HepG2 (cell line): ENCODE measurements at regions not wholly inside any gene's neighbourhood (a gene's known extent, or its start where the extent isn't known, plus 50 kb on each side); places are given as distances from the start of the nearest gene placed in this dataset.

ENCODE experiments used
- ATAC-seq: fragments of 200-7000 bp; cut with Tn5 transposase; 3 replicates; pipeline ENCODE4 v1.9.1; 2020; ENCODE audit warnings: mild to moderate bottlenecking, moderate library complexity
- BruUV-seq: library from RNA; stranded (reverse); fragments of 400-500 nt; replicated peaks from 2 replicates; lab custom pipeline; 2021; lab: Mats Ljungman, UMichigan
- CTCF ChIA-PET: fragments of 300-600 bp; formaldehyde crosslinking; extraction: SDS; loops from one replicate; lab custom pipeline; 2021; ENCODE audit warnings: low total read pairs, inconsistent platforms, low intra/inter-chr PET ratio; lab: Yijun Ruan, JAX
- POLR2A ChIA-PET: fragments of 350-600 bp; sonication (Branson Sonifier 250); formaldehyde crosslinking; loops from one replicate; lab custom pipeline; 2020; ENCODE audit warnings: antibody characterized with exemption, inconsistent platforms; lab: Yijun Ruan, JAX
- DNase-seq: peaks from one replicate; pipeline ENCODE4 v3.0.0-alpha.2; 2015; ENCODE audit warnings: low spot score
- FAIRE-seq: peaks from 3 replicates; lab custom pipeline; 2011; peaks lifted over from hg19 to GRCh38; lab: Jason Lieb, UNC
- H2AFZ ChIP-seq: one replicate; pipeline ENCODE4 v1.6.1; 2011; ENCODE audit warnings: low read length, inconsistent platforms
- H3K27ac ChIP-seq: fragments of 300-600 bp; 3 replicates; pipeline ENCODE4 v1.8.0; 2011; ENCODE audit warnings: mixed run types, mild to moderate bottlenecking, mixed read lengths, low read length, inconsistent platforms; ENCODE audit not compliant: insufficient read depth; ENCODE audit errors: extremely low read length
- H3K27me3 ChIP-seq, 2 experiments: fragments of 200-600 bp in 1 of 2; 2 replicates in 1 of 2; 3 replicates in 1 of 2; pipeline versions ENCODE4 v1.6.0 to v1.8.0; 2011; ENCODE audit warnings: low read length in 2 of 2, mild to moderate bottlenecking in 2 of 2, moderate library complexity in 2 of 2, inconsistent platforms in 1 of 2; ENCODE audit not compliant: insufficient read depth in 2 of 2, control insufficient read depth in 1 of 2
- H3K36me3 ChIP-seq, 2 experiments: fragments of 200-600 bp in 1 of 2; replicated peaks in 1 of 2; 2 replicates in 1 of 2; 3 replicates in 1 of 2; pipeline versions ENCODE4 v1.5.1 to v1.8.0; 2011; ENCODE audit warnings: low read length in 2 of 2, inconsistent platforms in 1 of 2; ENCODE audit not compliant: insufficient read depth in 2 of 2, control insufficient read depth in 1 of 2
- H3K4me1 ChIP-seq: 2 replicates; pipeline ENCODE4 v1.5.1; 2012; ENCODE audit warnings: low read length, inconsistent platforms; ENCODE audit not compliant: insufficient read depth
- H3K4me2 ChIP-seq: 2 replicates; pipeline ENCODE4 v1.6.0; 2011; ENCODE audit warnings: low read depth, low read length, inconsistent platforms
- H3K4me3 ChIP-seq, 3 experiments: fragments of 200-600 bp in 1 of 3; sonication (generic), shearing (Covaris generic) in 1 of 3; replicated peaks in 1 of 3; 2 replicates each; pipeline ENCODE4 v1.5.1; 2011 to 2016; ENCODE audit warnings: low read length in 3 of 3, inconsistent platforms in 2 of 3, low read depth in 2 of 3, mild to moderate bottlenecking in 2 of 3, control low read depth in 1 of 3, mixed read lengths in 1 of 3; ENCODE audit not compliant: insufficient read depth in 1 of 3
- H3K79me2 ChIP-seq: one replicate; pipeline ENCODE4 v1.6.1; 2011; ENCODE audit warnings: low read length, inconsistent platforms; ENCODE audit not compliant: insufficient read depth
- H3K9ac ChIP-seq: 2 replicates; pipeline ENCODE4 v1.6.0; 2011; ENCODE audit warnings: mild to moderate bottlenecking, low read depth, low read length, inconsistent platforms; ENCODE audit not compliant: insufficient read depth
- H3K9me3 ChIP-seq: 2 replicates; pipeline ENCODE4 v1.5.1; 2012; ENCODE audit warnings: mild to moderate bottlenecking, low read length
- H4K20me1 ChIP-seq: 2 replicates; pipeline ENCODE4 v1.6.0; 2011; ENCODE audit warnings: inconsistent platforms, mild to moderate bottlenecking, low read length, moderate library complexity; ENCODE audit not compliant: insufficient read depth
- NFKBIZ ChIP-seq: IDR thresholded peaks from 2 replicates; pipeline ENCODE4 v1.6.1; 2018; ENCODE audit warnings: missing genetic modification reagents, missing compliant biosample characterization
- STAT5B ChIP-seq: sonication (generic); formaldehyde crosslinking; IDR thresholded peaks from 2 replicates; pipeline ENCODE4 v1.4.0; 2020; ENCODE audit warnings: missing genetic modification reagents
- ZNF235 ChIP-seq: sonication (generic); formaldehyde crosslinking; IDR thresholded peaks from 2 replicates; pipeline ENCODE4 v1.8.1; 2023; ENCODE audit warnings: mild to moderate bottlenecking, missing genetic modification reagents, borderline replicate concordance
- ZNF362 ChIP-seq: sonication (generic); formaldehyde crosslinking; IDR thresholded peaks from 2 replicates; pipeline ENCODE4 v1.4.0; 2020; ENCODE audit warnings: missing genetic modification reagents, mild to moderate bottlenecking, borderline replicate concordance
- ZNF367 ChIP-seq: sonication (generic); formaldehyde crosslinking; IDR thresholded peaks from 2 replicates; pipeline ENCODE4 v1.4.0; 2020; ENCODE audit warnings: missing genetic modification reagents, borderline replicate concordance
- ZNF407 ChIP-seq: sonication (generic); formaldehyde crosslinking; IDR thresholded peaks from one replicate; pipeline ENCODE4 v1.5.1; 2020; ENCODE audit warnings: mild to moderate bottlenecking, missing genetic modification reagents; ENCODE audit errors: not compliant biosample characterization
- ZNF512 ChIP-seq: sonication (generic); formaldehyde crosslinking; IDR thresholded peaks from 2 replicates; pipeline ENCODE4 v1.4.0; 2020; ENCODE audit warnings: mild to moderate bottlenecking, missing genetic modification reagents
- WGBS: methylation state at CpG from one replicate; pipeline ENCODE4 v1.1.6; 2017; ENCODE audit warnings: low lambda C conversion rate; 5-methylcytosine and 5-hydroxymethylcytosine counted together
- in situ Hi-C: cut with HindIII; loops from 2 replicates; pipeline ENCODE4 v1.10.0; 2017; ENCODE audit warnings: low pct_unique_long_range_greater_than_20kb; ENCODE audit not compliant: extremely low pct_ligation_motif_present
- intact Hi-C: fragments of 100-400 bp; cut with micrococcal nuclease; formaldehyde crosslinking; loops from one replicate; pipeline ENCODE4 v1.10.0; 2022; ENCODE audit not compliant: unreplicated experiment
- TF ChIP-seq, protein P1 (sequence below): sonication (generic); formaldehyde crosslinking; IDR thresholded peaks from 2 replicates; pipeline ENCODE4 v1.4.0; 2020; ENCODE audit warnings: missing genetic modification reagents, mild to moderate bottlenecking, borderline replicate concordance

DNA sequence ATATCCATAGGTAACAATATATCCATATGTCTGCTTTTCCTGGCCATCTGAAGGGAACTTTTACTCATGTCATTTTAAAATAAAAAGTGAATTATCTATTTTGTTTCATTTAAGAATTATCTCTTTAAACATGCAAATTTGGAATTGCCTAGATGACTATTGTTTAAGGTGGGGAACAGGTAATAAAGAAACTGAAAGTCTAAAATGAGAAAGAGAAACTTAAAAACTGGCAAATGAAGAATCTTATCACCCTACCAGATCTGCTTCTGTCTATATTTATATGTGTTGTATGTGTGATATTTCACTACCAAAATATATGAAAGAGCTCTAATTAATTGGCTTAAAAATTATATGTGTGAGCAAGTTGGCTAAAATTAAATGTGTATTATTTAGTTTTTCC lies 243.2 kb upstream of the KCNH7 start (continued):
- TF ChIP-seq ZNF407 (CRISPR knock-in tag) = no peak
- no peak for TF ChIP-seq ZNF235 (CRISPR knock-in tag)
- TF ChIP-seq NFKBIZ (CRISPR knock-in tag) = no peak
- TF ChIP-seq STAT5B (CRISPR knock-in tag) = no peak
- TF ChIP-seq, all 625 proteins: peak for 0

- WGBS = 3% methylated on average over 1 of the region's 1 CpG
- intact Hi-C loops = no loop called here
- Histone ChIP-seq H3K9ac (no peak overlapping the region), H3K79me2 (no peaks in the 10 kb centered on the region), H2AFZ (no peak overlapping the region), H3K27ac (no peak overlapping the region), H3K4me1 (no peaks in the 10 kb centered on the region), H3K4me2 (no peak overlapping the region), H3K27me3 (no peaks in the 10 kb centered on the region), H3K9me3 (peaks cover 6% of the 10 kb centered on the region), H4K20me1 (no peaks in the 10 kb centered on the region), H3K36me3 (no peaks in the 10 kb centered on the region), H3K4me3 (no peak overlapping the region)
- no TSS peak for BruUV-seq
- CTCF ChIA-PET = no interaction called here
- no peak for ATAC-seq
- no peak for DNase-seq
- POLR2A ChIA-PET = no interaction called here
- in situ Hi-C loops = no loop called here
- FAIRE-seq = no peak
- TF ChIP-seq ZNF367 (CRISPR knock-in tag) = no peak
- TF ChIP-seq ZNF362 = no peak
- TF ChIP-seq, protein P1, sequence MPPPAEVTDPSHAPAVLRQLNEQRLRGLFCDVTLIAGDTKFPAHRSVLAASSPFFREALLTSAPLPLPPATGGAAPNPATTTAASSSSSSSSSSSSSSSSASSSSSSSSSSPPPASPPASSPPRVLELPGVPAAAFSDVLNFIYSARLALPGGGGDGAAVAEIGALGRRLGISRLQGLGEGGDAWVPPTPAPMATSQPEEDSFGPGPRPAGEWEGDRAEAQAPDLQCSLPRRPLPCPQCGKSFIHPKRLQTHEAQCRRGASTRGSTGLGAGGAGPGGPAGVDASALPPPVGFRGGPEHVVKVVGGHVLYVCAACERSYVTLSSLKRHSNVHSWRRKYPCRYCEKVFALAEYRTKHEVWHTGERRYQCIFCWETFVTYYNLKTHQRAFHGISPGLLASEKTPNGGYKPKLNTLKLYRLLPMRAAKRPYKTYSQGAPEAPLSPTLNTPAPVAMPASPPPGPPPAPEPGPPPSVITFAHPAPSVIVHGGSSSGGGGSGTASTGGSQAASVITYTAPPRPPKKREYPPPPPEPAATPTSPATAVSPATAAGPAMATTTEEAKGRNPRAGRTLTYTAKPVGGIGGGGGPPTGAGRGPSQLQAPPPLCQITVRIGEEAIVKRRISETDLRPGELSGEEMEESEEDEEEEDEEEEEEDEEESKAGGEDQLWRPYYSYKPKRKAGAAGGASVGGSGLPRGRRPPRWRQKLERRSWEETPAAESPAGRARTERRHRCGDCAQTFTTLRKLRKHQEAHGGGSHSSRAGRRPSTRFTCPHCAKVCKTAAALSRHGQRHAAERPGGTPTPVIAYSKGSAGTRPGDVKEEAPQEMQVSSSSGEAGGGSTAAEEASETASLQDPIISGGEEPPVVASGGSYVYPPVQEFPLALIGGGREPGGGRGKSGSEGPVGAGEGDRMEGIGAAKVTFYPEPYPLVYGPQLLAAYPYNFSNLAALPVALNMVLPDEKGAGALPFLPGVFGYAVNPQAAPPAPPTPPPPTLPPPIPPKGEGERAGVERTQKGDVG (CRISPR knock-in tag) = no peak
- TF ChIP-seq ZNF512 (CRISPR knock-in tag) = no peak
Measured at GRCh38 chr2:163077241-163077640, 238.7 kb upstream of the KCNH7 start.
